GM19193 (cell line): ENCODE measurements at regions not wholly inside any gene's neighbourhood (a gene's known extent, or its start where the extent isn't known, plus 50 kb on each side); places are given as distances from the start of the nearest gene placed in this dataset.

Source experiments
- POLR2A ChIP-seq: IDR thresholded peaks from 4 replicates; pipeline ENCODE4 v1.6.1; 2011; ENCODE audit not compliant: insufficient read depth, insufficient read length; ENCODE audit errors: extremely low read depth

GRCh38 chr16:85445064-85445778, 167.9 kb upstream of the GSE1 start:
- no peak for TF ChIP-seq POLR2A

GRCh38 chr16:85445779-85446222, 167.3 kb upstream of the GSE1 start:
- TF ChIP-seq POLR2A, result no peak

GRCh38 chr16:85446951-85447692, 166.0 kb upstream of the GSE1 start:
- TF ChIP-seq POLR2A, result no peak

GRCh38 chr16:85447693-85448313, 165.3 kb upstream of the GSE1 start:
- no peak for TF ChIP-seq POLR2A

- no peak for TF ChIP-seq POLR2A
Observed at GRCh38 chr16:85448557-85449190, 164.4 kb upstream of the GSE1 start.

- TF ChIP-seq POLR2A, result no peak
Observed at GRCh38 chr16:85449191-85449884, 163.8 kb upstream of the GSE1 start.

- no peak for TF ChIP-seq POLR2A
Observed at GRCh38 chr16:85449885-85450245, 163.3 kb upstream of the GSE1 start.

GRCh38 chr16:85451641-85452363, 161.3 kb upstream of the GSE1 start:
- no peak for TF ChIP-seq POLR2A

- TF ChIP-seq POLR2A, result no peak
Observed at GRCh38 chr16:85452364-85453193, 160.5 kb upstream of the GSE1 start.

- no peak for TF ChIP-seq POLR2A
Observed at GRCh38 chr16:85453194-85453678, 159.9 kb upstream of the GSE1 start.

GRCh38 chr16:85453703-85454102, 159.4 kb upstream of the GSE1 start:
- TF ChIP-seq POLR2A, result no peak

- TF ChIP-seq POLR2A, result no peak
Observed at GRCh38 chr16:85454171-85454872, 158.8 kb upstream of the GSE1 start.
